Stimulated activated naive CD8-positive, alpha-beta T cell treated with anti-CD3 and anti-CD28 coated beads, Interleukin-15, Interleukin-2, amounts not matched to agents 100 U/mL and 50 U/mL, for 24 hours (primary cell): ENCODE measurements at regions not wholly inside any gene's neighbourhood (a gene's known extent, or its start where the extent isn't known, plus 50 kb on each side); places are given as distances from the start of the nearest gene placed in this dataset.

Source experiments
- ATAC-seq: fragments of 150-1000 bp; cut with Tn5 transposase; one replicate; pipeline ENCODE4 v1.10.0; 2021
- DNase-seq: peaks from one replicate; pipeline ENCODE4 v3.0.0; 2021

GRCh38 chr6:47117314-47117713 is 75.2 kb upstream of the ADGRF1 start:
- DNase-seq (no peak), ATAC-seq (no peak)

GRCh38 chr6:47116606-47117005 is 74.5 kb upstream of the ADGRF1 start:
- no peak for ATAC-seq
- no peak for DNase-seq

GRCh38 chr6:47116086-47116485 is 74.0 kb upstream of the ADGRF1 start:
- ATAC-seq: no peak

DNA sequence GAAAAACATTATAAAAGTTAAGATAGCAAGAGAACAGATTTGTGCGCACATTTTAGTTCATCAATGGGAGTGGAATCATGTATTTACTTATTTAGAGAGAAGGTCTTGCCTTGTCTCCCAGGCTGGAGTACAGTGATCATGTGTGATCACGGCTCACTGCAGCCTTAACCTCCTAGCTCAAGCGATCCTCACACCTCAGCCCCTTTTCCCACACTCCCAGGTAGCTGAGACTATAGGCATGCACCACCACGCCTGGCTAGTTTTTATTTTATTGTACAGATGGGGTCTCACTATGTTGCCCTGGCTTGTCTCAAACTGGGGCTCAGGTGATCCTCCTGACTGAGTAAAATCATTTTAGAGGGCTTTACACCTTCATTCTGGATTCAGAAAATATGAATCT is 72.3 kb upstream of the ADGRF1 start:
- DNase-seq: no peak
- no peak for ATAC-seq

More at GRCh38 chr6:47116086-47116485, 74.0 kb upstream of the ADGRF1 start:
- DNase-seq: no peak

DNA sequence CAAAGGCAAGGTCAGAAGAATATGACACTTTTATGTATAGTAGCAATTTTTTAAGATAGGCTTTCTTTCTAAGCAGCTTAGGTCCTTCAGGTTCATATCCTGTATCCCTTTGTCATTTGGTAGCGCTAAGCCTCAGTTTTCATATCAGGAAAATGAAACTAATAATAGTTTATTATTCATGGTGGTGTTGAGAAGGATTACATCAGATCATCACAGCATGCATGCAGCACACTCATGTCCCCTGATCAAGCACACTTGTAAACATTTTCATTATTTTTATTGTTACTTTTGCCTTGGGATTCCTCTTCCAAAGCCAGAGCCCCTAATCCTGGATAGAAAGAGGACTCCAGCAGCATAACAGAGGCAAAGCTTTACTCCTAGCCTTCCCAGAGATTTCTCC is 70.2 kb upstream of the ADGRF1 start:
- ATAC-seq (no peak), DNase-seq (no peak)

- DNase-seq: no peak
- ATAC-seq: no peak
Measured at GRCh38 chr6:47111685-47112084, 69.6 kb upstream of the ADGRF1 start.

- DNase-seq (no peak), ATAC-seq (no peak)
Measured at GRCh38 chr6:47109281-47109680, 67.1 kb upstream of the ADGRF1 start.

- DNase-seq (no peak), ATAC-seq (no peak)
Measured at GRCh38 chr6:47106721-47107197, 64.6 kb upstream of the ADGRF1 start.

GRCh38 chr6:47106216-47106615 is 64.1 kb upstream of the ADGRF1 start:
- no peak for ATAC-seq
- no peak for DNase-seq

GRCh38 chr6:47105469-47106178 is 63.5 kb upstream of the ADGRF1 start:
- no peak for ATAC-seq
- no peak for DNase-seq

GRCh38 chr6:47103931-47104330 is 61.8 kb upstream of the ADGRF1 start:
- DNase-seq (no peak), ATAC-seq (no peak)

- ATAC-seq: no peak
Measured at GRCh38 chr6:47102331-47102730, 60.2 kb upstream of the ADGRF1 start.

DNA sequence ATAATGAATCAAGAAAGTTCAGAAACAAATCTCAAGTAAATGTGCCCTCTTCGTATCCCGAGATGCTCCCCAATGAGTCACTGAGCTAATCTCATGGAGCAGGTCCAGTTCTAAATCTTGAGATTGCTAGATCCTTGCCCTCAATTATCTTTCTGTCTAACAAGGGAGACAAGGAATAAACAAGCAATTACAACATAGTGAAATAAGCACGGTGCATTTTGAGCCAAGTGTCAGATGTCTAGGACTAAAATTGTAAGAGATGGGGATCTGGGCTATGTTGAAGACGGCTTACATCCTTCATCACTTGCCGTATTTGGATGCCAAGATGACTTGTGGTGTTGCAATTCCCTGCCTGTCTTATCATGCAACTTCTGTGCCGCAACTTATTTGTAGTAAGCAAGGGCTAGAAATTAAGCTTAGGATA is 56.5 kb upstream of the ADGRF1 start:
- DNase-seq: no peak
- ATAC-seq: no peak

More at GRCh38 chr6:47102331-47102730, 60.2 kb upstream of the ADGRF1 start:
- DNase-seq: no peak

- ATAC-seq: peak; percentile 90
- peak; percentile 26 for DNase-seq
Measured at GRCh38 chr6:47097092-47097945, 55.2 kb upstream of the ADGRF1 start.

GRCh38 chr6:47096211-47096895 is 54.2 kb upstream of the ADGRF1 start:
- ATAC-seq: no peak
- no peak for DNase-seq

GRCh38 chr6:47094241-47094925 is 52.3 kb upstream of the ADGRF1 start:
- DNase-seq (no peak), ATAC-seq (no peak)

- ATAC-seq (no peak), DNase-seq (no peak)
Measured at GRCh38 chr6:47093169-47093568, 51.0 kb upstream of the ADGRF1 start.

GRCh38 chr6:47091886-47092668 is 49.9 kb upstream of the ADGRF1 start:
- no peak for DNase-seq
- no peak for ATAC-seq
